SK-N-SH treated with all-trans-retinoic acid at 6 μM for 48 hours (cell line): ENCODE measurements at regions not wholly inside any gene's neighbourhood (a gene's known extent, or its start where the extent isn't known, plus 50 kb on each side); places are given as distances from the start of the nearest gene placed in this dataset.

Source experiments
- ATAC-seq: fragments of 200-7000 bp; cut with Tn5 transposase; 3 replicates; pipeline ENCODE4 v1.9.1; 2020; ENCODE audit warnings: mild to moderate bottlenecking, moderate library complexity
- ARNTL ChIP-seq: fragments of 450-650 bp; formaldehyde crosslinking; IDR thresholded peaks from 2 replicates; pipeline ENCODE4 v1.5.0; 2020; ENCODE audit warnings: low read depth, mild to moderate bottlenecking, moderate library complexity, borderline replicate concordance
- CREB5 ChIP-seq: fragments of 250-450 bp; sonication (Bioruptor Pico); IDR thresholded peaks from 2 replicates; pipeline ENCODE4 v1.5.1; 2020; ENCODE audit warnings: low read depth, mild to moderate bottlenecking, moderate library complexity
- CSDC2 ChIP-seq: fragments of 250-450 bp; sonication (Bioruptor Pico); IDR thresholded peaks from 2 replicates; pipeline ENCODE4 v1.5.0; 2020; ENCODE audit warnings: mild to moderate bottlenecking, moderate library complexity
- CSRNP3 ChIP-seq: fragments of 250-450 bp; sonication (Bioruptor Pico); IDR thresholded peaks from 2 replicates; pipeline ENCODE4 v1.5.1; 2021; ENCODE audit warnings: mild to moderate bottlenecking, moderate library complexity
- ESRRG ChIP-seq: fragments of 250-450 bp; sonication (Bioruptor Pico); IDR thresholded peaks from 2 replicates; pipeline ENCODE4 v1.6.1; 2021; ENCODE audit warnings: mild to moderate bottlenecking
- GLIS3 ChIP-seq: fragments of 250-450 bp; sonication (Bioruptor Pico); IDR thresholded peaks from 2 replicates; pipeline ENCODE4 v1.5.0; 2020; ENCODE audit warnings: mild to moderate bottlenecking, moderate library complexity
- ISL1 ChIP-seq: fragments of 250-450 bp; sonication (Bioruptor Pico); IDR thresholded peaks from 2 replicates; pipeline ENCODE4 v2.1.2; 2022; ENCODE audit warnings: mild to moderate bottlenecking, moderate library complexity
- PATZ1 ChIP-seq: fragments of 250-450 bp; sonication (Bioruptor Pico); IDR thresholded peaks from 2 replicates; pipeline ENCODE4 v1.8.0; 2020; ENCODE audit warnings: mild to moderate bottlenecking, moderate library complexity, borderline replicate concordance
- POU6F1 ChIP-seq: fragments of 250-450 bp; sonication (Bioruptor Pico); IDR thresholded peaks from 2 replicates; pipeline ENCODE4 v1.8.0; 2021; ENCODE audit warnings: low read depth, mild to moderate bottlenecking, moderate library complexity, borderline replicate concordance
- PPARA ChIP-seq: fragments of 250-450 bp; sonication (Bioruptor Pico); IDR thresholded peaks from 2 replicates; pipeline ENCODE4 v1.5.0; 2020; ENCODE audit warnings: mild to moderate bottlenecking, borderline replicate concordance
- RARB ChIP-seq: fragments of 250-450 bp; sonication (Bioruptor Pico); IDR thresholded peaks from 2 replicates; pipeline ENCODE4 v1.8.0; 2021; ENCODE audit warnings: mild to moderate bottlenecking, moderate library complexity
- SNAI2 ChIP-seq: fragments of 250-450 bp; sonication (Bioruptor Pico); IDR thresholded peaks from 2 replicates; pipeline ENCODE4 v1.5.0; 2020; ENCODE audit warnings: mild to moderate bottlenecking, moderate library complexity
- TCF4 ChIP-seq: fragments of 250-450 bp; sonication (Bioruptor Pico); IDR thresholded peaks from 2 replicates; pipeline ENCODE4 v1.8.0; 2021; ENCODE audit warnings: mild to moderate bottlenecking, moderate library complexity, borderline replicate concordance
- TOX ChIP-seq: fragments of 250-450 bp; sonication (Bioruptor Pico); IDR thresholded peaks from 2 replicates; pipeline ENCODE4 v1.8.0; 2021; ENCODE audit warnings: mild to moderate bottlenecking, moderate library complexity, borderline replicate concordance
- ZC3H10 ChIP-seq: fragments of 250-450 bp; sonication (Bioruptor Pico); IDR thresholded peaks from 2 replicates; pipeline ENCODE4 v1.5.1; 2021; ENCODE audit warnings: mild to moderate bottlenecking, moderate library complexity
- ZFP30 ChIP-seq: fragments of 450-650 bp; formaldehyde crosslinking; IDR thresholded peaks from 2 replicates; pipeline ENCODE4 v1.5.0; 2022; ENCODE audit warnings: mild to moderate bottlenecking, moderate library complexity
- ZNF565 ChIP-seq: fragments of 450-650 bp; formaldehyde crosslinking; conservative IDR thresholded peaks from 2 replicates; pipeline ENCODE4 v1.5.0; 2020; ENCODE audit warnings: low read depth, mild to moderate bottlenecking, moderate library complexity
- ZNF70 ChIP-seq: fragments of 450-650 bp; formaldehyde crosslinking; IDR thresholded peaks from 2 replicates; pipeline ENCODE4 v1.5.0; 2020; ENCODE audit warnings: mild to moderate bottlenecking, moderate library complexity
- ZNF8 ChIP-seq: fragments of 450-650 bp; formaldehyde crosslinking; IDR thresholded peaks from 2 replicates; pipeline ENCODE4 v1.5.0; 2020; ENCODE audit warnings: mild to moderate bottlenecking, moderate library complexity

GRCh38 chr11:27582621-27583020 is 76.1 kb upstream of the LIN7C start:
- no peak for TF ChIP-seq ARNTL

GRCh38 chr11:27574342-27574741 is 67.8 kb upstream of the LIN7C start:
- ATAC-seq, result no peak
- TF ChIP-seq PPARA (CRISPR knock-in tag) (no peak), CSDC2 (CRISPR knock-in tag) (no peak), TOX (no peak), TCF4 (no peak), ZNF565 (CRISPR knock-in tag) (no peak), ARNTL (no peak), CSRNP3 (CRISPR knock-in tag) (no peak), SNAI2 (CRISPR knock-in tag) (no peak), ZC3H10 (CRISPR knock-in tag) (no peak), ZFP30 (no peak)

More at GRCh38 chr11:27582621-27583020, 76.1 kb upstream of the LIN7C start:
- ATAC-seq, result no peak

GRCh38 chr11:27573024-27573423 is 66.5 kb upstream of the LIN7C start:
- ATAC-seq, result no peak
- TF ChIP-seq ZNF70 (CRISPR knock-in tag) (no peak), ZNF8 (CRISPR knock-in tag) (no peak), GLIS3 (CRISPR knock-in tag) (no peak), TOX (no peak), SNAI2 (CRISPR knock-in tag) (no peak)
- TF ChIP-seq, all 23 proteins: peak for 0

GRCh38 chr11:27571154-27571810 is 64.7 kb upstream of the LIN7C start:
- no peak; the same call in 2 of the 3 replicates for ATAC-seq
- TF ChIP-seq PATZ1, result no peak
- 0 out of 2 replicates have a peak, but pooled peaks have one; percentile 21 for TF ChIP-seq CREB5 (CRISPR knock-in tag)
- no peak for TF ChIP-seq CSDC2 (CRISPR knock-in tag)
- TF ChIP-seq ISL1, result 0 out of 2 replicates have a peak, but pooled peaks have one; percentile 18
- TF ChIP-seq RARB (CRISPR knock-in tag), result no peak
- no peak for TF ChIP-seq ZNF8 (CRISPR knock-in tag)
- no peak for TF ChIP-seq SNAI2 (CRISPR knock-in tag)
- TF ChIP-seq ZNF565 (CRISPR knock-in tag), result no peak
- no peak for TF ChIP-seq ZNF70 (CRISPR knock-in tag)
- TF ChIP-seq POU6F1 (CRISPR knock-in tag), result no peak

GRCh38 chr11:27570542-27570941 is 64.0 kb upstream of the LIN7C start:
- ATAC-seq, result no peak
- TF ChIP-seq ESRRG (CRISPR knock-in tag) (no peak), SNAI2 (CRISPR knock-in tag) (no peak), CSRNP3 (CRISPR knock-in tag) (no peak), ZNF565 (CRISPR knock-in tag) (no peak)
